OCI-LY3 (cell line): ENCODE measurements at regions not wholly inside any gene's neighbourhood (a gene's known extent, or its start where the extent isn't known, plus 50 kb on each side); places are given as distances from the start of the nearest gene placed in this dataset.

Experiments
- H2AFZ ChIP-seq: fragments of 200-600, 300-600 bp; shearing (Covaris generic); 2 replicates; pipeline ENCODE4 v1.6.0; 2014; ENCODE audit warnings: antibody characterized with exemption, low read depth, low read length
- H3K27ac ChIP-seq: fragments of 200-600, 300-600 bp; sonication (generic); 2 replicates; pipeline ENCODE4 v1.5.1; 2014; ENCODE audit warnings: mild to moderate bottlenecking, low read length, moderate library complexity, mixed read lengths
- H3K27me3 ChIP-seq: fragments of 200-600, 300-600 bp; sonication (generic); 2 replicates; pipeline ENCODE4 v1.6.1; 2014; ENCODE audit warnings: low read depth, low read length, mixed read lengths
- H3K36me3 ChIP-seq: fragments of 200-600, 300-600 bp; sonication (generic); replicated peaks from 2 replicates; pipeline ENCODE3; 2014; ENCODE audit warnings: low read depth, low read length, mixed read lengths
- H3K4me1 ChIP-seq: fragments of 300-600, 200-600 bp; sonication (generic); 2 replicates; pipeline ENCODE4 v1.6.1; 2014; ENCODE audit warnings: low read length, mixed read lengths
- H3K4me2 ChIP-seq: fragments of 200-600, 300-600 bp; sonication (generic); 2 replicates; pipeline ENCODE4 v1.6.1; 2014; ENCODE audit warnings: low read length, mixed read lengths
- H3K4me3 ChIP-seq: fragments of 300-600, 200-600 bp; sonication (generic); 2 replicates; pipeline ENCODE4 v1.5.1; 2014; ENCODE audit warnings: antibody characterized with exemption, mild to moderate bottlenecking, low read length, moderate library complexity
- H3K79me2 ChIP-seq: fragments of 300-600, 200-600 bp; shearing (Covaris generic); 2 replicates; pipeline ENCODE4 v1.6.1; 2014; ENCODE audit warnings: mild to moderate bottlenecking, low read length, mixed read lengths
- H3K9ac ChIP-seq: fragments of 300-600, 200-600 bp; shearing (Covaris generic); 2 replicates; pipeline ENCODE4 v1.6.0; 2014; ENCODE audit warnings: mild to moderate bottlenecking, low read length, moderate library complexity
- H3K9me3 ChIP-seq: fragments of 200-600, 300-600 bp; shearing (Covaris generic); 2 replicates; pipeline ENCODE4 v1.6.1; 2014; ENCODE audit warnings: low read length, mixed read lengths; ENCODE audit not compliant: insufficient read depth
- H4K20me1 ChIP-seq: fragments of 200-600, 300-600 bp; sonication (generic); 2 replicates; pipeline ENCODE4 v1.6.1; 2016; ENCODE audit warnings: low read length, mixed read lengths; ENCODE audit not compliant: insufficient read depth
- EZH2phosphoT487 ChIP-seq: fragments of 200-600 bp; shearing (Covaris generic); IDR thresholded peaks from 2 replicates; pipeline ENCODE4 v1.6.1; 2018; ENCODE audit warnings: antibody characterized with exemption, mixed run types, low read depth
- TF ChIP-seq, protein P1 (sequence below): fragments of 200-600, 300-600 bp; sonication (generic); IDR thresholded peaks from 2 replicates; pipeline ENCODE4 v1.5.1; 2014; ENCODE audit warnings: antibody characterized with exemption, low read length, low read depth

DNA sequence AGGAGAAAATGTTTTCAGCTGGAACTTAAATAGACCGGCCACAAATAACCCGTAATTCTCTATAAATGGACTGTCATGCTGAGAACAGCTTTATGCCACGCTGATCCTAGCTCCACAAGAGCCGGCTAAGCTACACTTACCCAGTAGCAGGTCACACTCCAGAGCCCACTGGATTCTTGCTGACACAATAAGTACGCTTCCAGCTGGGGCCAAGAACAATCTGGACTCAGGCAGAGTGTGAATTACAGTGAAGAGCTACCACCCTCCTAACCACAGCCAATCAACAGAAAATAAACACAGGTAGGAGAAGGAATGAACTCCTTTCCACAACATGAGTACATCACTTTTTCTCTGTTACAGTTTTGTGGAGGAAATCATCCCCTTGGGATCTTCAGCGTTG lies 531.3 kb downstream of the GALC start:
- H3K36me3 ChIP-seq = no peaks in the 10 kb centered on the region

DNA sequence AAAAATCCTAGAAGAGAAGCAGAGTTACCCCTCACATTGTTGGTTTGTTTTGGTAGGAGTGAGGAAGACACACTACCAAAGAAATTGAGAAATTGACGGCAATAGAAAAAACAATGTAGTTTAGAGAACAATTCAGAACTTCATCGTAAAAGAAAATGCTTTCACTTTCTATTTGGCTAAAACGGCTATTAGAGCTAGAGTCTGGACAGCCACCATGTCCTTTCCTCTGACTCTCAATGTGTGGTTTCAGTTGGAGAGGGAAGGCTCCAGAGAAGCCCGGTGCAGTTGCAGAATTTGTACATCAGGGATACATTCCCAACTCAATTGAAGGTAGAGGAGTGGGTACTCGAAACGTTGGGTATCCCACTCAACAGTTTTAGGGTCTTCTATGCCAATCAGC lies 535.3 kb downstream of the GALC start:
- peak overlapping the region; percentile 78 for H3K4me2 ChIP-seq
- peak overlapping the region; percentile 27; the same call in 1 of the 2 replicates for H3K9ac ChIP-seq

More for the DNA sequence above, 531.3 kb downstream of the GALC start:
- Histone ChIP-seq H3K27me3 (no peaks in the 10 kb centered on the region), H3K4me2 (no peak overlapping the region), H3K79me2 (no peaks in the 10 kb centered on the region), H3K4me1 (no peaks in the 10 kb centered on the region), H2AFZ (no peak overlapping the region), H3K9me3 (no peaks in the 10 kb centered on the region), H3K9ac (no peak overlapping the region), H3K4me3 (no peak overlapping the region), H4K20me1 (no peaks in the 10 kb centered on the region), H3K27ac (no peak overlapping the region)
- TF ChIP-seq, protein P1, sequence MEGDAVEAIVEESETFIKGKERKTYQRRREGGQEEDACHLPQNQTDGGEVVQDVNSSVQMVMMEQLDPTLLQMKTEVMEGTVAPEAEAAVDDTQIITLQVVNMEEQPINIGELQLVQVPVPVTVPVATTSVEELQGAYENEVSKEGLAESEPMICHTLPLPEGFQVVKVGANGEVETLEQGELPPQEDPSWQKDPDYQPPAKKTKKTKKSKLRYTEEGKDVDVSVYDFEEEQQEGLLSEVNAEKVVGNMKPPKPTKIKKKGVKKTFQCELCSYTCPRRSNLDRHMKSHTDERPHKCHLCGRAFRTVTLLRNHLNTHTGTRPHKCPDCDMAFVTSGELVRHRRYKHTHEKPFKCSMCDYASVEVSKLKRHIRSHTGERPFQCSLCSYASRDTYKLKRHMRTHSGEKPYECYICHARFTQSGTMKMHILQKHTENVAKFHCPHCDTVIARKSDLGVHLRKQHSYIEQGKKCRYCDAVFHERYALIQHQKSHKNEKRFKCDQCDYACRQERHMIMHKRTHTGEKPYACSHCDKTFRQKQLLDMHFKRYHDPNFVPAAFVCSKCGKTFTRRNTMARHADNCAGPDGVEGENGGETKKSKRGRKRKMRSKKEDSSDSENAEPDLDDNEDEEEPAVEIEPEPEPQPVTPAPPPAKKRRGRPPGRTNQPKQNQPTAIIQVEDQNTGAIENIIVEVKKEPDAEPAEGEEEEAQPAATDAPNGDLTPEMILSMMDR = no peak
- no peak for TF ChIP-seq EZH2phosphoT487

DNA sequence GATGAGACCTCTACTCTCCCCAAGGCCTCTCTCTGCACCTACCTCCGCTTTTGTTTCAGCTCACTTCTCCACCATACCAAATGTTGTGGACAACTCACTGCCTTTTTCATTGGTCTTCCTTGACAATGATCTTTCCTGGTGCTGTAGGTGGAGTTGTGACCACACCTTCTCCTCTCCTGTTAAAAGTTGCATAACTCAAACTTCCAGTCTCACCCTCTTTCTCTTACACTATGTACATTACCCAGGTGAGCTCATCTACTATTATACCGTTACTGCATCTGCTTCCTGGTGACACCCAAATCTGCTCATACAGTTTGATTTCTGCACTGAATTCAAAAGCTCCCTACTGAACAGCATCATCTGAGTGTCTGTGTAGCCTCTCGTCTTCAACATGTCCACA lies 542.8 kb downstream of the GALC start:
- H3K4me1 ChIP-seq = no peaks in the 10 kb centered on the region
- no peaks in the 10 kb centered on the region for H3K27me3 ChIP-seq
- H3K4me2 ChIP-seq = no peak overlapping the region
- no peaks in the 10 kb centered on the region for H3K36me3 ChIP-seq
- no peak overlapping the region for H2AFZ ChIP-seq
- no peaks in the 10 kb centered on the region for H3K9me3 ChIP-seq
- no peak for TF ChIP-seq EZH2phosphoT487
- TF ChIP-seq, protein P1 = no peak
- no peaks in the 10 kb centered on the region for H3K79me2 ChIP-seq
- H4K20me1 ChIP-seq = no peaks in the 10 kb centered on the region
- H3K27ac ChIP-seq = no peak overlapping the region
- H3K4me3 ChIP-seq = no peak overlapping the region
- H3K9ac ChIP-seq = no peak overlapping the region

More for the DNA sequence above, 535.3 kb downstream of the GALC start:
- H3K36me3 ChIP-seq = no peaks in the 10 kb centered on the region
- H4K20me1 ChIP-seq = no peaks in the 10 kb centered on the region
- H2AFZ ChIP-seq = peak overlapping the region; percentile 97
- H3K79me2 ChIP-seq = no peaks in the 10 kb centered on the region
- H3K4me3 ChIP-seq = peak overlapping the region; percentile 75
- H3K4me1 ChIP-seq = no peaks in the 10 kb centered on the region
- TF ChIP-seq, protein P1 = no peak
- TF ChIP-seq EZH2phosphoT487 = no peak
- H3K27me3 ChIP-seq = no peaks in the 10 kb centered on the region
- no peaks in the 10 kb centered on the region for H3K9me3 ChIP-seq
- no peak overlapping the region for H3K27ac ChIP-seq

DNA sequence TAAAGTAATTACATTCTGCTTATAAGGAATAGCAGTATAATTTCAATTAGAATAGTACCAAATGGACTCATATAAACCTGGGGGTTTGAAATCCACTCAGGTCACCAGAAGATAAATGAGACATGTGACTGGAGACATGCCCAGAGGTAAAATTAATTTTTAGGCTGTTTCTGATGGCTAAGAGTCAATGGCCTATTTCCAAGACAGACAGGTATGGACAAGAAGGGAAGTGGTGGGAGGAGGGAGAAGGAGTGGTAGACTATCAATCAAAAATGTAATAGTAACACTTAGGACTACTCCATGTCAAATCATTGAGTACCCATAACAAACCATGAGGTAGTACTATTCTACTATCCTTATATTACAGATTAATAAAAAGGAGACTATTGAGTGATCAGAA lies 544.0 kb downstream of the GALC start:
- no peak for TF ChIP-seq EZH2phosphoT487
- TF ChIP-seq, protein P1 = no peak
- Histone ChIP-seq H3K4me1 (no peaks in the 10 kb centered on the region), H3K4me2 (no peak overlapping the region), H3K27me3 (no peaks in the 10 kb centered on the region), H3K9me3 (no peaks in the 10 kb centered on the region), H4K20me1 (no peaks in the 10 kb centered on the region), H3K27ac (no peak overlapping the region), H3K79me2 (no peaks in the 10 kb centered on the region), H3K36me3 (no peaks in the 10 kb centered on the region), H3K4me3 (no peak overlapping the region), H3K9ac (no peak overlapping the region), H2AFZ (no peak overlapping the region)
